Activated T-helper 17 cell treated with anti-CD3 and anti-CD28 coated beads, Interleukin-2, amount 50 U/mL, for 72 hours (primary cell): ENCODE measurements at regions not wholly inside any gene's neighbourhood (a gene's known extent, or its start where the extent isn't known, plus 50 kb on each side); places are given as distances from the start of the nearest gene placed in this dataset.

Experiments used
- ATAC-seq: fragments of 150-1000 bp; cut with Tn5 transposase; replicated peaks from 2 replicates; pipeline ENCODE4 v1.10.0; 2021; ENCODE audit warnings: mild to moderate bottlenecking, moderate library complexity
- H3K27ac Mint-ChIP-seq: one replicate; pipeline ENCODE4 v1.8.0; 2022; ENCODE audit warnings: mixed read lengths
- H3K27me3 Mint-ChIP-seq: one replicate; pipeline ENCODE4 v1.8.0; 2022; ENCODE audit warnings: mixed read lengths
- H3K36me3 Mint-ChIP-seq: one replicate; pipeline ENCODE4 v1.8.0; 2022; ENCODE audit warnings: low read depth, mild to moderate bottlenecking, mixed read lengths
- H3K4me1 Mint-ChIP-seq: one replicate; pipeline ENCODE4 v1.8.0; 2022; ENCODE audit warnings: mixed read lengths
- H3K4me3 Mint-ChIP-seq: one replicate; pipeline ENCODE4 v1.8.0; 2022; ENCODE audit warnings: mild to moderate bottlenecking, mixed read lengths
- H3K9me3 Mint-ChIP-seq: one replicate; pipeline ENCODE4 v1.8.0; 2022; ENCODE audit warnings: mixed read lengths

DNA sequence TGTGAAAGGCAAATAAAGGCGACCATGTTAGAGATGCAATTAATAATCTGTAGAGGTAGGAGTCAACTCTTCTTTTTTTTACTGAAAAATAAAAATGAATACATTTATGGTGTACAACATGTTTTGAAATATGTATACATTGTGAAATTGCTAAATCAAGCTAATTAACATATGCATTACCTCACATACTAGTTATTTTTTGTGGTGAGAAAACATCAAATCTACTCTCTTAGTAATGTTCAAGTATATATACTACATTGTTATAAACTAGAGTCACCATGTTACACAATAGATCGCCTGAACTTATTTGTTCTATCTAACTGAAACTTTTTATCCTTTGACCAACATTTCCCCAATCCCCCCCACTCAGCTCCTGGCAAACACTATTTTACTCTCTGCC, 143.2 kb downstream of the POU4F1 start:
- Mint-ChIP-seq H3K27me3 (no peaks in the 10 kb centered on the region), H3K9me3 (peaks cover 3% of the 10 kb centered on the region), H3K27ac (no peak overlapping the region), H3K4me3 (no peak overlapping the region), H3K36me3 (no peaks in the 10 kb centered on the region), H3K4me1 (no peaks in the 10 kb centered on the region)
- no peak for ATAC-seq

DNA sequence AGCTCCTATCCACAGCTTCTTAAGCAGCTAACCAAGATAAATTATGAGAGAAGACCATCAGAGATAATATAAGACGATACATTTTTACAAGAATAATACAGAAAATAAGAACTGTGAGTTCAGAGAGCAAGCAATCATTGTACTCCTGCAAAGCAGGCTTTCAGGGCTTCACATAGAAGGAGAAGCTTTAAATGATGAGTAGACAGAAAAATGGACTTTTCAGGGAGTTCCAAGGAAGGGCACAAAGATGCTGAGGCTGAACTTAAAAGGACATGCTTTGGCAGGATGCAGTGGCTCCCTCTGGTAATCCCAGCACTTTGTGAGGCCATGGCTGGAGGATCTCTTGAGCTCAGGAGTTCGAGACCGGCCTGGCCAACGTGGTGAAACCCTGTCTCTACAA, 159.5 kb downstream of the POU4F1 start:
- H3K27ac Mint-ChIP-seq: no peak overlapping the region
- no peaks in the 10 kb centered on the region for H3K27me3 Mint-ChIP-seq
- H3K9me3 Mint-ChIP-seq: peaks cover 3% of the 10 kb centered on the region
- no peaks in the 10 kb centered on the region for H3K4me1 Mint-ChIP-seq
- ATAC-seq: no peak
- H3K4me3 Mint-ChIP-seq: no peak overlapping the region
- no peaks in the 10 kb centered on the region for H3K36me3 Mint-ChIP-seq

DNA sequence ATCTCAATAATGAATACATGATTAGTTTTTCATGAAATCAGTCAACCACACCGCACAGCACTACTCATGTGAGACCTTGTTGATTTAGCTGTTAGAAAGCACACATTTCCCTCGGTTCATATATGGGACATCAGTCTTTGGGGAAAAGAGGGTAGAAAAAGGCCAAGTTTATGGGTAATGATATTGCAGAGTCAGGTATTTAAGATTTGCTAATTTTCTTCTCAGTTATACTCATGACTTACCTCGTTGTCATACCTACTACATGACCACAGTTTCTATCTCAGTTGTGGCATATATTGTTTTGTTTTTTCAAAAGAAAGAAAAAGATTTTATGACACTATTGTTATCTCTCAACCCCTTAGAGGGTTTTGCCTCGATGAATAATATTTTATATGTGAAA, 165.6 kb downstream of the POU4F1 start:
- peaks cover 6% of the 10 kb centered on the region for H3K27me3 Mint-ChIP-seq
- H3K4me1 Mint-ChIP-seq: no peaks in the 10 kb centered on the region
- H3K36me3 Mint-ChIP-seq: no peaks in the 10 kb centered on the region
- no peak overlapping the region for H3K4me3 Mint-ChIP-seq
- ATAC-seq: no peak
- H3K9me3 Mint-ChIP-seq: no peaks in the 10 kb centered on the region
- H3K27ac Mint-ChIP-seq: no peak overlapping the region

DNA sequence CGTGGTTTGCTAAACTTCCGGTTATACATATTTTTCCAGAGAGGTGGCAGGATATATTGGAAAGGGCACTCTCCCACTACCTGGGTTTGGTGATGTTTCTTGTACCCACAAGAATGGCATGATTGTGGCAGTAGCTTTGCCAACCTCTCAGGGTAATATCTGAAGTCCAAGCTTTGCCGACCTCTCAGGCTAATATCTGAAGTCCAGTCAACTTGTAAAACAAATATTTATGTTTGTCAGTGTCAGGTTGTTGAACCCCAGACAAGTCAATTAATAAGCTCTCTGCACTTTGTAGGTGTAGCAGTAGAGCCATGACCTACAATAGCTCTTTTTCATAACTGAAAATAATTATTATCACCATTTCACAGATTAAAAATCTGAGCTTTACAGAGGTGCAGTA, 167.0 kb downstream of the POU4F1 start:
- Mint-ChIP-seq H3K27ac (no peak overlapping the region), H3K4me3 (no peak overlapping the region), H3K4me1 (no peaks in the 10 kb centered on the region), H3K27me3 (peaks cover 6% of the 10 kb centered on the region), H3K36me3 (no peaks in the 10 kb centered on the region), H3K9me3 (no peaks in the 10 kb centered on the region)
- no peak for ATAC-seq

DNA sequence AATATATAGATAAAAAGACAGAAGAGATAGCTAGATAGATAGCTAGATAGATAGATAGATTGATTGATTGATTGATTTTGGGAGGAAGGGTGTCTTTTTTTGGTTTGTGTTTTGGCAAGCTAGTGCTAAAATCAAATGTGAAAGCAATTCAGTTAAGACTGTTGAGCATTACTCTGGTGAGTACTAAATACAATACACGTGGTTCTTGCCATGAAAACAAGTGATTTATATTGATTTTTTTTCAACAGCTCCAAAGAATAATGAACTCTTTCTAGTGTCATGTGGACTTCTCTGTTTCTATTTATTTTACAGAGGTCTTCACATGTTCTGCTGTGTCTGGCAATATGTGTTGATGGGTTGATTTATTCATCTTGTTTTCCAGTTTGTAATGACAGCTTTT, 172.0 kb downstream of the POU4F1 start:
- Mint-ChIP-seq H3K4me1 (no peaks in the 10 kb centered on the region), H3K36me3 (no peaks in the 10 kb centered on the region), H3K27ac (no peak overlapping the region), H3K27me3 (peaks cover 15% of the 10 kb centered on the region), H3K9me3 (no peaks in the 10 kb centered on the region), H3K4me3 (no peak overlapping the region)
- ATAC-seq: no peak

DNA sequence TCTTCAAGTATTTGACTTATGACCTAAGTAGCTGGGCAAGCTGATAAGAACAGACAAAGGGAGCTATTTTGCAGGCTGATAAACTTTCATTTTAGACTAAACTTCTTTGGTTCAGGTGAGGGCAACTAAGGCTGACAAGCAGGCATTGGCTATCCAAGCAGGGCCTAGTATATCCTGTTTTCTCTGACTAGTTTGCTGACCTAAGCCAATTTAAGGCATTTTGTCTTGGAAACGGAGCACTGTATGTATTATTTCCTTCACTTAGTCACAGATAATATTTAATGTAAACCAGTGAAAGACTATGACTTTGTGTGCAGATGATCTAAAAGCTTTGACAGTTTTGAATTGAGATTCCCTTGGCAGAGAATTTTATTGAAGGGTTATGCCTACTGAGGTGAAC, 172.5 kb downstream of the POU4F1 start:
- no peak for ATAC-seq
- H3K4me3 Mint-ChIP-seq: no peak overlapping the region
- H3K36me3 Mint-ChIP-seq: no peaks in the 10 kb centered on the region
- no peaks in the 10 kb centered on the region for H3K9me3 Mint-ChIP-seq
- no peaks in the 10 kb centered on the region for H3K4me1 Mint-ChIP-seq
- no peak overlapping the region for H3K27ac Mint-ChIP-seq
- peaks cover 15% of the 10 kb centered on the region for H3K27me3 Mint-ChIP-seq

DNA sequence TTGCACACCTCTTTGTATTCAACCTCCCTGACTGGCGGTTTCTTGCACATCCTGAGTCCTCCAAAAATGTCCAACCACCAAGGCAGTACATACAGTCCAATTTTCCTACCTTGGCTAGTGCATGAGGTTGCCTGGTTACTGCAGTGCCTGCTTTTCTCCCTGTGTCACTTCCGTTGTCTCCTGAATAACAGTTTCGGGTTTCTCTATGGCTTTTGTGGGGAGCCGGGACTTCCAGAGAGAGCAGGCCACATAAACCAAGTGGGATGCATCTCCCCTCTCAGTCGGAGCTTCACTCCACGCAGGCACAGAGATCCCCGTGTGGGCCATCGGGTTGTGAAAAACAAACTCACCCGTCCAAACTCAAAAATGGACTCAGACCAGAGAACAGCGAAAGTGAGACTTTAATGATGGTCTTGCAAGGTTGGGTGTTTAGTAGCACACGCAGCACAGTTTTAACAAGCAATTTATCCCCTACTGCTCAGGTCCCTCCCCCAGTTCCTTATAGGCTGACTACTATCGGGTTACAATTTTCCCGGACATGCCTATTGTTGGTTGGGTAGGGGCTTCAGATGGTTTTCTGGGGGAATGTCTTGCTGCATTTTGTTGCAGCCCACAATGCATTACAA, 173.1 kb downstream of the POU4F1 start:
- Mint-ChIP-seq H3K27me3 (peaks cover 15% of the 10 kb centered on the region), H3K9me3 (no peaks in the 10 kb centered on the region), H3K4me3 (no peak overlapping the region), H3K36me3 (no peaks in the 10 kb centered on the region), H3K4me1 (no peaks in the 10 kb centered on the region), H3K27ac (no peak overlapping the region)
- no peak for ATAC-seq

DNA sequence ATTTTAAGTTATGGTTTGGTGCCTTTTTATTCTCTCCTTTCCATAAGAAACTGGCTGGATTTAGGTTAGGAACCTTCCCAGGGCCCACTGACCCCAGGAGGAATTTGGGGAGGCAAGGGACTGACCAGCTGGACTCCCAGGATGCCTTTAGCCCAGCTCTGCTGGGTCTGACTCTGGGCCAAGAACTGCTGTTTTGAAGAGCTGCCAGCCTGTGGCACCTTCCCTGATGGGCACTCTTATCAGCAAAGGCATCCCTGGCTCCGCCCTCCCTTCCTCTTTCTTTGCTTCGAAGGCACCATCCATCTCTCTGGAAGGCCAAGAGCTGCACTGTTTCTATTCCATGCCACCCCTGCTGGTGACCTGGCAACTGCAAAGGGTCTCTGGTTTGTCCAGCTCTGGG, 174.7 kb downstream of the POU4F1 start:
- Mint-ChIP-seq H3K4me3 (no peak overlapping the region), H3K27ac (no peak overlapping the region), H3K27me3 (peaks cover 15% of the 10 kb centered on the region), H3K4me1 (no peaks in the 10 kb centered on the region), H3K36me3 (no peaks in the 10 kb centered on the region), H3K9me3 (peaks cover 4% of the 10 kb centered on the region)
- no peak for ATAC-seq

DNA sequence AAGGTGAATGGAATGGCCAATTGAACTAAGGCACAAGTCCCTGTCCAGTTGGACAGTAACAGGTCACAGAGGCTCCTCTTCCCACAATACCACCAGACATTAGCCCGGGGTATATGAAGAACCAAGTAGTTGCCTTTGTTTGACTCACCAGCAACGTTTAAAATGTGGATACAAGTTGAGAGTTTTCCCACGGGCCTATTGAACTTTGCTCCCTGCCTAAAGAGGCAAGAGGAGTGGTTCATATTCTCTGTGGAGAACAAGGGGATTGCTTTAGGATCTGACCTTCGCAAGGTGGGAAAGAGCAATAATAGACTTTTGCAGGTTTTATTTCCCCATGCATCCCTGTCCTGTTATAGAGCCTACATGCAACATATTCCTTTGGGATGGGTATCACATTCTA, 177.2 kb downstream of the POU4F1 start:
- no peak for ATAC-seq
- no peak overlapping the region for H3K4me3 Mint-ChIP-seq
- H3K4me1 Mint-ChIP-seq: no peaks in the 10 kb centered on the region
- no peak overlapping the region for H3K27ac Mint-ChIP-seq
- peaks cover 4% of the 10 kb centered on the region for H3K9me3 Mint-ChIP-seq
- H3K27me3 Mint-ChIP-seq: peaks cover 11% of the 10 kb centered on the region
- no peaks in the 10 kb centered on the region for H3K36me3 Mint-ChIP-seq

DNA sequence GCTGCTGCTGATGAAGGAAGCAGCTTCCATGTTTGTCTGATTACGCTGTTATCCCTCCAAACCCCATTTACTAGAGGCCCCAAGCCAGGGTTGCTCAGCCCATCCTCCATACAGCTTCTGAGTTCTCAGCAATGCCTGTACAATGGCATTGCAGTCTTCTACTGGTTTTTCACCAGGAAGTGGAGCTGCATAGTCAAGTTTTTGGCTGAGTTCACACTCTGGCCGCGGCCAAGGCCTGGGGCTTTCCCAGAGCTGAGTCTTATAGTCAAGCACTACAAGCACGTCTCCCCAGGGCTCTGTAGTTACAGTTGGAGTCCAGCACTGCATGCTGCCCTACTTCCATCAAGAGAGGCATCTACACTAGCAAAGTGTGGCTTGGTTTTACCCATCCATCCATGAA, 182.5 kb downstream of the POU4F1 start:
- H3K9me3 Mint-ChIP-seq: peaks cover 4% of the 10 kb centered on the region
- H3K4me3 Mint-ChIP-seq: no peak overlapping the region
- no peaks in the 10 kb centered on the region for H3K36me3 Mint-ChIP-seq
- peaks cover 8% of the 10 kb centered on the region for H3K27me3 Mint-ChIP-seq
- ATAC-seq: no peak
- H3K4me1 Mint-ChIP-seq: no peaks in the 10 kb centered on the region
- H3K27ac Mint-ChIP-seq: no peak overlapping the region

DNA sequence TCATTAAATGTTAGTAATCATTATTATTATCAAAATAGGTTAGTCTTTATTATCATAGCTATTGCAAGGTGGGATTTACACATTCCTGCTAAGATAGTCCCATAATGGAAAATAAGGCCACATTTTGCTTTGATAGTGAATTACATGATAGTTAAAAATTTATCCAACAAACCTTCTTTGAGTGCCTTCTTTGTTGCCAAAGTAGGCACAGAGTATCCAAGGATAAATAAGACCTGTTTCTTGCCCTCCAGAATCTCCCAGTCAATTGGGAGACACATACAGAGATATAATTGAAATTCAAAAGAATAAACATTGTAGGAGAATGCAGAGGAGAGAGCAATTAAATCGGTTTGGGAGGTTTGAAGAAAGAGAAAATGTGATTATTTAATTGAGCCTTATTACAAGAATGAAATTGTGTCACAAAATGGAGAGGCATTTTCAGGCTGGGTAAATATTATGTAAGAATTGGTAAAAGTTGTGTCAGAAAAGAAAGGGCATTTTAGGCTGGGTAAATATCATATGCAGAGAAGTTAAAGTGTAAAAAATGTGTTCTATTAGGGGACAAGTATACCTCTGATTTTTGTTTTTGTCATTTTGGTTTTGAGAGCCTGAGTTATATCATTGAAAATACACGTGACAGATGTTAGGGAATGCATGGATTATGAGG, 189.3 kb downstream of the POU4F1 start:
- H3K9me3 Mint-ChIP-seq: no peaks in the 10 kb centered on the region
- H3K4me1 Mint-ChIP-seq: no peaks in the 10 kb centered on the region
- ATAC-seq: no peak
- no peak overlapping the region for H3K27ac Mint-ChIP-seq
- H3K27me3 Mint-ChIP-seq: no peaks in the 10 kb centered on the region
- H3K4me3 Mint-ChIP-seq: no peak overlapping the region
- H3K36me3 Mint-ChIP-seq: no peaks in the 10 kb centered on the region

DNA sequence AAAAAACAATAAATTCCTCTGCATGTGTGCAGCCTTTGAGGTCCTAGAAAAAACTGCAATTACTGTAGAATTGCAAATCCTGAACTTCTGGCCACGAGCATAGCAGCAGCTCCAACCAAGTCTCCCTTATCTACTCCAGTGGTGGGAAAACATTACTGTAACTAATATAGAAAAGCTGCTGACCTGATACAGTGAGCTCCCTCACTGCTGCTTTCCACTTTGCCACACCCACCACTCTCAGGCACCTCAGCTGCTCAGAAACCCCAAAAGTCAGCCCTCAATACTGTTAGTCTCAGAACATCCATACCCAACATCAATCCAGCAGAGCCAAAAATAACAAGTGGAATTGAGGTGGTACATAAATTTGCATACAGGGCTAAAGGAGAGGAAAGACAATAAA, 192.5 kb downstream of the POU4F1 start:
- ATAC-seq: no peak
- Mint-ChIP-seq H3K9me3 (no peaks in the 10 kb centered on the region), H3K4me3 (no peak overlapping the region), H3K27ac (no peak overlapping the region), H3K36me3 (no peaks in the 10 kb centered on the region), H3K27me3 (peaks cover 4% of the 10 kb centered on the region), H3K4me1 (no peaks in the 10 kb centered on the region)

DNA sequence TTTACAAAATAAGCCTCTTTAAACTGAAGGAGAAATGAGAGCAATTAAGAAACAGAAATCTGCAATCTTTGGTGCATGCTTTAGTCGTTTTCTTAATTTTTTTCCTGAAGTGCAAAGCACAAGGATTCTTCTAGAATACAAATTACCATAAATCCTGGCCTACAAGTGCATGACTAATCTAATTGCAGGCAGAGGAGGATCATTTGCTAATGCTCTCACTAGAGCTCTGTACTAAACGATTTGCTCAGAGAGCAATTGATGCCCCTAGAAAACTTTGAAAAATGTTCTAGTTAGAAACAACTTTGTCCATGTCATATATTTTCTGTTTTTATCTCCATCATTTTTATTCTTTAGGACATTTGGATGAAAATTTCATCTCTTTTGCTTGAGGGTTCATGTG, 193.2 kb downstream of the POU4F1 start:
- H3K27me3 Mint-ChIP-seq: peaks cover 5% of the 10 kb centered on the region
- no peak for ATAC-seq
- no peaks in the 10 kb centered on the region for H3K4me1 Mint-ChIP-seq
- no peaks in the 10 kb centered on the region for H3K9me3 Mint-ChIP-seq
- no peak overlapping the region for H3K4me3 Mint-ChIP-seq
- H3K27ac Mint-ChIP-seq: no peak overlapping the region
- no peaks in the 10 kb centered on the region for H3K36me3 Mint-ChIP-seq

DNA sequence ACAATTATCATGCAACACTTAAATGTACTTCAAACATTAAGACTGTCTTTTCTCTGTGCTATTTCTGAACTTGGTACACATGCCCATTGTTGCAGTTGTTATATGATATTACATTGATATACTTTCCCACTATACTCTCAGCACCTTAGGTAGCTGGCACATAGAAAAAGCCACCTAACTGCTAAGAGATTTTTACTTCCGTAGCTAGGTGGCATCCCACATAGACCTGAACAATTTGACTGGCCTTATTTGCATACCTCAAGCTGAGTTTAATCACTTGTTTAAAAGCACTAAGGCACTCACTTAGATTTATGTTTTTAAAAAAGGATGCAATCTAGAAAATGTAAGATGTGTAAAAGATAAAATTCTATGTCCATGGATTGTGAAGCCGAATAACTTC, 194.2 kb downstream of the POU4F1 start:
- H3K36me3 Mint-ChIP-seq: no peaks in the 10 kb centered on the region
- H3K27me3 Mint-ChIP-seq: peaks cover 10% of the 10 kb centered on the region
- peaks cover 5% of the 10 kb centered on the region for H3K9me3 Mint-ChIP-seq
- no peak overlapping the region for H3K27ac Mint-ChIP-seq
- H3K4me1 Mint-ChIP-seq: no peaks in the 10 kb centered on the region
- no peak overlapping the region for H3K4me3 Mint-ChIP-seq
- no peak for ATAC-seq

DNA sequence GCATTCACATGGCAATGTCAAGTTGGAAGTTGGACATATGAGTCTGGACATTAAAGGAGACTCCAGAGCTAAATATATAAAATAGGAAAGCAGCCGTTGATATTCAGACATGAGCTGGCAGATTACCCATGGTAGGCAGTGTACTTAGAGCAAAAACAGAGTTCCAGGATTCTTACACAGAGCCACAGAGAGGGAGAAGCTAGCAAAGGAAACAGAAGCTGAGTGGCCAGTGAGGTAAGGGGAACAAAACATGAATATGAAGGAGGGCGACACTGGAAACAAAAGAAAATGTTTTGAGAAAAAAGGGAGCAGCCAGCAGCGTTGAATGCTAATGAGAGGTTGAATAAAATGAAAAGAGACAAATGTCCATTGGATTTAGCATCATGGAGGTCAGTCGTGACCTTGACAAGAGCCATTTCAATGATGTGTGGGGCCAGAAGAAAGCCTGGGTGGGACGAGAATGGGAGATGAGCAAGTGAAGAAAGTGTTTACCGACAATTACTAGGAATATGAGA, 198.4 kb downstream of the POU4F1 start:
- no peaks in the 10 kb centered on the region for H3K36me3 Mint-ChIP-seq
- no peaks in the 10 kb centered on the region for H3K4me1 Mint-ChIP-seq
- H3K27me3 Mint-ChIP-seq: peaks cover 10% of the 10 kb centered on the region

More for the DNA sequence above, 198.4 kb downstream of the POU4F1 start:
- Mint-ChIP-seq H3K9me3 (peaks cover 5% of the 10 kb centered on the region), H3K27ac (no peak overlapping the region), H3K4me3 (no peak overlapping the region)
- ATAC-seq: no peak
